ENCODE measurements at regions not wholly inside any gene's neighbourhood (a gene's known extent, or its start where the extent isn't known, plus 50 kb on each side); places are given as distances from the start of the nearest gene placed in this dataset.

DNA sequence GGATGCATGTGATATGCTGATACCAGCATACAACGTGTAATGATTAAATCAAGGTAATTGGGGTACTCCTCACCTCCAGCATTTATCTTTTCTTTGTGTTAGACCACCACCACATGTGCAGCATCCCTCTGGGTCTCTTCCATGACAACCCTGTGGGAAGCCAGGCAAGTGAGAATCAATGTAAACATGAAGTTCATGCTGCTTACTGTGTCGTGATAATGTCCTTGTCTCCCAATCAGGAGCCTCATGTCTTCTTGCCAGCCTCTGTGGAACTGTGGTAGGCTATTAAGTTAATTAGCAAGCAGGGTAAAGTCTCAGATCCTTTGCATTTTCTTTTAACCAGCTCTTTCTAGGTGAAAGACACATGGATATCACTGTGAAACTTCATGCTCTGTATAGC lies 126.7 kb downstream of the TES start:
- TF ChIP-seq, protein P1, sequence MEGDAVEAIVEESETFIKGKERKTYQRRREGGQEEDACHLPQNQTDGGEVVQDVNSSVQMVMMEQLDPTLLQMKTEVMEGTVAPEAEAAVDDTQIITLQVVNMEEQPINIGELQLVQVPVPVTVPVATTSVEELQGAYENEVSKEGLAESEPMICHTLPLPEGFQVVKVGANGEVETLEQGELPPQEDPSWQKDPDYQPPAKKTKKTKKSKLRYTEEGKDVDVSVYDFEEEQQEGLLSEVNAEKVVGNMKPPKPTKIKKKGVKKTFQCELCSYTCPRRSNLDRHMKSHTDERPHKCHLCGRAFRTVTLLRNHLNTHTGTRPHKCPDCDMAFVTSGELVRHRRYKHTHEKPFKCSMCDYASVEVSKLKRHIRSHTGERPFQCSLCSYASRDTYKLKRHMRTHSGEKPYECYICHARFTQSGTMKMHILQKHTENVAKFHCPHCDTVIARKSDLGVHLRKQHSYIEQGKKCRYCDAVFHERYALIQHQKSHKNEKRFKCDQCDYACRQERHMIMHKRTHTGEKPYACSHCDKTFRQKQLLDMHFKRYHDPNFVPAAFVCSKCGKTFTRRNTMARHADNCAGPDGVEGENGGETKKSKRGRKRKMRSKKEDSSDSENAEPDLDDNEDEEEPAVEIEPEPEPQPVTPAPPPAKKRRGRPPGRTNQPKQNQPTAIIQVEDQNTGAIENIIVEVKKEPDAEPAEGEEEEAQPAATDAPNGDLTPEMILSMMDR (IDR thresholded peaks at IDR 0.05; ENCODE audit: insufficient read depth, low read depth, low read length): no peak
- TF ChIP-seq EZH2 (IDR thresholded peaks at IDR 0.05; ENCODE audit: insufficient read depth, low read length): no peak
